ENCODE measurements at regions not wholly inside any gene's neighbourhood (a gene's known extent, or its start where the extent isn't known, plus 50 kb on each side); places are given as distances from the start of the nearest gene placed in this dataset.

DNA sequence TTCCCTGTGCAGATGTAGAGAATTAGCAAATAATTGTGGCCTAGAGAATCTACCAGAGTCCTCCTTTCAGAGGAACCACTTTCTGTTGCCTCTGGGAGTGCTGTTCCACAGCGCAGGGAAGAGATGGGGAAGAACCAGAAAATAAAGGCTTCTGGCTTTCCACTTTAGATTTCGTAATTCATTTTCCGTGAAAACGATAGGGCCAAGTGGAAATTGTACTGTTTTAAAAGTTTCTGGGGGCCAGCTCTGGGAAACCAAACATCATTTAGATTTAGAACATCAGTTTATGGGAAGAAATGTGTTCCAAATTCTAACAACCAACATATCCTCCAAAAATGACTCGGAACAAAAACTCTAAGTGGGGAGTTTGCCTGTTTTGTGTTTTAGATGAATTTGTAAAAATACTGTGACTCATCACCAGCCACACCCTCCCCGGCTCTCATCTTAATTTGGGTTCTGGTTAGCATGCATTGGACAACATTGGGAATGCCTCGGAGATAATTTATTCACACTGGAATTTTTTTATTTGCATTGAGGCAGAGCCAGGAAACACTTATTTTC, 65.2 kb upstream of the LNX1 start:
- no peak for TF ChIP-seq ZNF34 (CRISPR knock-in tag; IDR thresholded peaks at IDR 0.05; ENCODE audit: borderline replicate concordance)
- no peak for TF ChIP-seq POLR2A (IDR thresholded peaks at IDR 0.05; ENCODE audit: insufficient read depth in 1 of 2, low read depth in 2 of 2, low read length in 2 of 2)
- no peak for TF ChIP-seq ZNF124 (CRISPR knock-in tag; IDR thresholded peaks at IDR 0.05)
- no peak for TF ChIP-seq ADNP (CRISPR knock-in tag; IDR thresholded peaks at IDR 0.05)
- TF ChIP-seq, protein P1, sequence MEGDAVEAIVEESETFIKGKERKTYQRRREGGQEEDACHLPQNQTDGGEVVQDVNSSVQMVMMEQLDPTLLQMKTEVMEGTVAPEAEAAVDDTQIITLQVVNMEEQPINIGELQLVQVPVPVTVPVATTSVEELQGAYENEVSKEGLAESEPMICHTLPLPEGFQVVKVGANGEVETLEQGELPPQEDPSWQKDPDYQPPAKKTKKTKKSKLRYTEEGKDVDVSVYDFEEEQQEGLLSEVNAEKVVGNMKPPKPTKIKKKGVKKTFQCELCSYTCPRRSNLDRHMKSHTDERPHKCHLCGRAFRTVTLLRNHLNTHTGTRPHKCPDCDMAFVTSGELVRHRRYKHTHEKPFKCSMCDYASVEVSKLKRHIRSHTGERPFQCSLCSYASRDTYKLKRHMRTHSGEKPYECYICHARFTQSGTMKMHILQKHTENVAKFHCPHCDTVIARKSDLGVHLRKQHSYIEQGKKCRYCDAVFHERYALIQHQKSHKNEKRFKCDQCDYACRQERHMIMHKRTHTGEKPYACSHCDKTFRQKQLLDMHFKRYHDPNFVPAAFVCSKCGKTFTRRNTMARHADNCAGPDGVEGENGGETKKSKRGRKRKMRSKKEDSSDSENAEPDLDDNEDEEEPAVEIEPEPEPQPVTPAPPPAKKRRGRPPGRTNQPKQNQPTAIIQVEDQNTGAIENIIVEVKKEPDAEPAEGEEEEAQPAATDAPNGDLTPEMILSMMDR (CRISPR knock-in tag; IDR thresholded peaks at IDR 0.05): no peak
- TF ChIP-seq SIX4 (CRISPR knock-in tag; IDR thresholded peaks at IDR 0.05): no peak
- no peak for TF ChIP-seq ZNF713 (CRISPR knock-in tag; IDR thresholded peaks at IDR 0.05)
- TF ChIP-seq PHF20 (CRISPR knock-in tag; IDR thresholded peaks at IDR 0.05): no peak
- TF ChIP-seq GFI1 (CRISPR knock-in tag; IDR thresholded peaks at IDR 0.05; ENCODE audit: borderline replicate concordance): no peak
- TF ChIP-seq JUN (CRISPR knock-in tag; IDR thresholded peaks at IDR 0.05): no peak
- no peak for TF ChIP-seq EHMT2 (IDR thresholded peaks at IDR 0.05; ENCODE audit: borderline replicate concordance, low read depth, low read length)
